Stimulated activated CD8-positive, alpha-beta memory T cell treated with anti-CD3 and anti-CD28 coated beads, Interleukin-2, amount 100 ng/mL, for 48 hours (primary cell): ENCODE measurements at regions not wholly inside any gene's neighbourhood (a gene's known extent, or its start where the extent isn't known, plus 50 kb on each side); places are given as distances from the start of the nearest gene placed in this dataset.
"Not testable (repeated sequence)": the region's sequence is repeated elsewhere in the genome, so short reads cannot be mapped to it uniquely, and the experiment has no call there.

Source experiments
- DNase-seq, 2 donors: peaks; one replicate each; pipeline ENCODE4 v3.0.0-alpha.2; 2020; ENCODE audit warnings: low read depth in 2 of 2

GRCh38 chr16:21516705-21517040 lies 82.7 kb upstream of the METTL9 start:
- not testable (repeated sequence) for DNase-seq

GRCh38 chr16:21517263-21517662 lies 82.1 kb upstream of the METTL9 start:
- not testable (repeated sequence) for DNase-seq

GRCh38 chr16:21519361-21520133 lies 79.8 kb upstream of the METTL9 start:
- DNase-seq: not testable (repeated sequence)

DNA sequence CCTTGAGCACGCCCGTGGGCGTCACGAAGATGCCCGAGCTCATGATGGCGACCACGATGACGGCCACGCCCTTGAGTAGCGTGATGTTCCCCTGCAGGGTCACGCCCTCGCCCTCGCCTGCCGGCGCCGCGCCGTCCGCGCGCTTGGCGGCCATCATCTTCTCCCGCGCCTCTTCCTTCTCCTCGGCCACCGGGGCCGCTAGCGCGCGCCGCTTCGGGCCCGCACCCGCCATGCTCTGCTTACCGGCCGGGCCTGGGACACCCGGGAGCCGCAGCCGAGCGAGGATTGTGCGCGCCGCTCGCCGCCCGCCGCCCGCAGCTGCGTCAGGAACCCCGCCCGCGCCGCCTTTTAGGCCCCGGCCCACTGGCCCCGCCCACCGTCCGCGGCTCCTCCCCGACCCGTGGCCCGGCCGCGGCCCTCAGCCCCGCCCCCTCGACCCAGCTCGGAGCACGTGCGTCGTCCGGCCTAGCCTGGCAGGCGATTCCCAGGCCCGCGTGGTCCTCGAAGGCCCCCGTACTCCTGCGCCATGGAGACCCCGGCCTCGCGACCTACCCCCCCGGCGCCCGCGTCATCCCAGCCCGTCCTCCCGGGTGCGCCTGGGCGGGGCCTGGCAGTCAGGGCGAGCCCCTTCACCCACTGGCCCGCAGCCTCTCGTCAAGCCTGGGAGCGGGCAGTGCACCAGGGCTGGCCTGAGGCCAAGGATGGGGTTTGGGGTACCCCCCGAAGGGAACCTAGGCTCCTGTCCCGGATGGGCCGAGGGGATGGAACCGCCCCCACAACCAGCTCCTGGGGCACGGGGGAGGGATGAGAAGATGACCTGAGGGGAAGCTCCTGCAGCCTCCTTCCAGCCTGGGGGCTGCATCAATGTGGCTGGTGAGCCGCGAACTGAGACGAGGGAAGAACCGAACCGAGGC lies 79.0 kb upstream of the METTL9 start:
- DNase-seq: peak; percentile 97 to 100

GRCh38 chr16:21521048-21521389 lies 78.4 kb upstream of the METTL9 start:
- DNase-seq: not testable (repeated sequence)

- not testable (repeated sequence) for DNase-seq
Observed at GRCh38 chr16:21521390-21522143, 77.8 kb upstream of the METTL9 start.

- DNase-seq: not testable (repeated sequence)
Observed at GRCh38 chr16:21522846-21523245, 76.5 kb upstream of the METTL9 start.

GRCh38 chr16:21523411-21524067 lies 75.8 kb upstream of the METTL9 start:
- no peak for DNase-seq

GRCh38 chr16:21524068-21524751 lies 75.2 kb upstream of the METTL9 start:
- no peak for DNase-seq

DNA sequence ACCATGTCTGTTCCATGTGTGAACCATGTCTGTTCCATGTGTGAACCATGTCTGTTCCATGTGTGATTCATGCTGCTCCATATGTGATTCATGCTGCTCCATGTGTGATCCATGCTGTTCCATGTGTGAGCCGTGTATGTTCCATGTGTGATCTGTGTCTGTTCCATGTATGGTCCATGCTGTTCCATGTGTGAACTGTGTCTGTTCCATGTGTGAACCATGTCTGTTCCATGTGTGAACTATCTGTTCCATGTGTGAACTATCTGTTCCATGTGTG lies 74.7 kb upstream of the METTL9 start:
- not testable (repeated sequence) for DNase-seq

DNA sequence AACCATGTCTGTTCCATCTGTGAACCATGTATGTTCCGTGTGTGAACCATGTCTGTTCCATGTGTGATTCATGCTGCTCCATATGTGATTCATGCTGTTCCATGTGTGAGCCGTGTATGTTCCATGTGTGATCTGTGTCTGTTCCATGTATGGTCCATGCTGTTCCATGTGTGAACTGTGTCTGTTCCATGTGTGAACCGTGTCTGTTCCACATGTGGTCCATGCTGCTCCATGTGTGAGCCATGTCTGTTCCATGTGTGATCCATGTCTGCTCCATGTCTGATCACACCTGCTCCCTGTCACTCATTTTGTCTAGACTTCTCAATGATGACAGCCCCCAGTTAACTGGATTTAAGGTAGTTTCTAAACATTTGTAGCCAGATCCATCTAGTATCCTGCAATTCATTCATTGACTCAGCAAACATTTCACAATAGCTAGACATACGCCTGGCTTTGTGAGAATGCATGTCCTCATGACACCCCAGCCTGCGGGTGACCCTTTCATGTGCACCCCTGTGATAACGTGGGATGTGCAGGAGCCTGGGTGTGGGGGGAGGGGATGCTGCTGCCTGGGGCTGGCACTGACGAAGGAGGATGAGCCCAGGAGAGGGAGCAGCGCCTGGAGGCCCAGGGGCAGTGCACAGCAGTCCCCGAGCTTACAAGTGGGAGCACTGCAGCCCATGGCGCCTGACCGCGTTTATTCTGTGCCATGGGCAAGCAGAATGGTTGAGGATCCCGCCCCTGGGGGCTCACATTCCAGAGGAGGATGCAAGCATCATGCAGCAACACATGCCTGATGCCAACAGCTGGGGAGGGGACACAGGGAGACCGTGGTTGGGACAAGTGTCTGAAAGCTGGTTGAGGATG lies 74.1 kb upstream of the METTL9 start:
- not testable (repeated sequence) for DNase-seq

GRCh38 chr16:21525956-21526922 lies 73.1 kb upstream of the METTL9 start:
- DNase-seq: not testable (repeated sequence)

- no peak for DNase-seq
Observed at GRCh38 chr16:21526923-21527807, 72.2 kb upstream of the METTL9 start.

DNA sequence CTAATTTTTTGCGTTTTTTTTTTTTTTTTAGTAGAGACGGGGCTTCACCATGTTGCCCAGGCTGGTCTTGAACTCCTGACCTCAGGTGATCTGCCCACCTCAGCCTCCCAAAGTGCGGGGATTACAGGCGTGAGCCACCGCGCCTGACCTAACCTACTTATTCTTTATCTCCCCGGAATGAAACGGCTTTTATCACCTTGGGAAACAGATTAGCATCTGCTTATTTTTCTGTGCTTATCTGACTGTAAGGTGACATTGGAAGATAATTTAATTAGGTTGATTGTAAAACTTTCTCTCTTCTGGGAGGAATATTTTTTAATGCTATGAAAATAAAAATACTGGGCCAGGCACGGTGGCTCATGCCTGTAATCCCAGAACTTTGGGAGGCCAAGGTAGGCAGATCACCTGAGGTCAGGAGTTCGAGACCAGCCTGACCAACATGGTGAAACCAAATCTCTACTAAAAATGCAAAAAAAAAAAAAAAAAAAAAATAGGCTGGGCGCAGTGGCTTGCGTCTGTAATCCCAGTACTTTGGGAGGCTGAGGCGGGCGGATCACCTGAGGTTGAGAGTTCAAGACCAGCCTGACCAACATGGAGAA lies 70.2 kb upstream of the METTL9 start:
- DNase-seq: not testable (repeated sequence)

- not testable (repeated sequence) for DNase-seq
Observed at GRCh38 chr16:21530729-21531383, 68.5 kb upstream of the METTL9 start.

DNA sequence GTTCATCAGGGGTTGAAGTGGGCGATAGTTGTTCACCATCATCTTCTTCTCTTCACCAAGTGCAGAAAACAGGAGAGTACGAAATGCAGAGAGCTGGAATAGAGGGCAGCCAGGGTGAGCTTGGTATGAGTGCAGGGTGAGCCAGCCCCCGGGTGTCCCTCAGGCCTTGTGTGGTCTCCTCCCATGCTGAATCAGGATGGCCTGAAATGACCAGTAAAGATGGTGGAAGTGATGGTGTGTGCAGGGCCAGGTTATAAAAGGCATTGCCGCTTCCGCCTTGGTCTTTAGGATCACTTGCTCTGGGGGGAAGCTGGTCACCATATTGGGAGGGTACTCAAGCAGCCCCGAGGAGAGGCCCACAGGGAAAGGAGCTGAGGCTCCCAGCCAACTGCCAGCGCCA lies 66.4 kb upstream of the METTL9 start:
- not testable (repeated sequence) for DNase-seq

- not testable (repeated sequence) for DNase-seq
Observed at GRCh38 chr16:21533474-21533873, 65.9 kb upstream of the METTL9 start.
